ENCODE measurements at regions not wholly inside any gene's neighbourhood (a gene's known extent, or its start where the extent isn't known, plus 50 kb on each side); places are given as distances from the start of the nearest gene placed in this dataset.
"Not testable (repeated sequence)": the region's sequence is repeated elsewhere in the genome, so short reads cannot be mapped to it uniquely, and the experiment has no call there.

GRCh38 chr2:185274718-185275484 is 463.7 kb upstream of the FSIP2 start:
- Histone ChIP-seq H4K20me1 (ENCODE audit: low read depth) (no peaks in the 10 kb centered on the region), H3K4me1 (no peaks in the 10 kb centered on the region), H3K4me2 (no peak overlapping the region), H3K27ac (no peak overlapping the region), H3F3A (ENCODE audit: low read depth) (no peaks in the 10 kb centered on the region), H2AFZ (replicated peaks) (peak overlapping the region; percentile 51), H3K9me3 (ENCODE audit: low read depth) (no peaks in the 10 kb centered on the region), H3K4me3 (no peak overlapping the region), H3K79me2 (ENCODE audit: low read depth) (no peaks in the 10 kb centered on the region), H3K36me3 (no peaks in the 10 kb centered on the region), H3K9ac (no peak overlapping the region), H3K27me3 (no peaks in the 10 kb centered on the region)
- no peak for DNase-seq (ENCODE audit: low spot score)
- Mint-ChIP-seq H3K27me3 (ENCODE audit: insufficient read depth, low read depth) (no peaks in the 10 kb centered on the region), H3K4me1 (peaks cover 3% of the 10 kb centered on the region), H3K4me3 (no peak overlapping the region), H3K27ac (no peak overlapping the region), H3K36me3 (no peaks in the 10 kb centered on the region), H3K9me3 (no peaks in the 10 kb centered on the region)
- TF ChIP-seq EZH2 (IDR thresholded peaks at IDR 0.05): no peak
- TF ChIP-seq, protein P1, sequence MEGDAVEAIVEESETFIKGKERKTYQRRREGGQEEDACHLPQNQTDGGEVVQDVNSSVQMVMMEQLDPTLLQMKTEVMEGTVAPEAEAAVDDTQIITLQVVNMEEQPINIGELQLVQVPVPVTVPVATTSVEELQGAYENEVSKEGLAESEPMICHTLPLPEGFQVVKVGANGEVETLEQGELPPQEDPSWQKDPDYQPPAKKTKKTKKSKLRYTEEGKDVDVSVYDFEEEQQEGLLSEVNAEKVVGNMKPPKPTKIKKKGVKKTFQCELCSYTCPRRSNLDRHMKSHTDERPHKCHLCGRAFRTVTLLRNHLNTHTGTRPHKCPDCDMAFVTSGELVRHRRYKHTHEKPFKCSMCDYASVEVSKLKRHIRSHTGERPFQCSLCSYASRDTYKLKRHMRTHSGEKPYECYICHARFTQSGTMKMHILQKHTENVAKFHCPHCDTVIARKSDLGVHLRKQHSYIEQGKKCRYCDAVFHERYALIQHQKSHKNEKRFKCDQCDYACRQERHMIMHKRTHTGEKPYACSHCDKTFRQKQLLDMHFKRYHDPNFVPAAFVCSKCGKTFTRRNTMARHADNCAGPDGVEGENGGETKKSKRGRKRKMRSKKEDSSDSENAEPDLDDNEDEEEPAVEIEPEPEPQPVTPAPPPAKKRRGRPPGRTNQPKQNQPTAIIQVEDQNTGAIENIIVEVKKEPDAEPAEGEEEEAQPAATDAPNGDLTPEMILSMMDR (IDR thresholded peaks at IDR 0.05): no peak
- TF ChIP-seq EZH2phosphoT487 (IDR thresholded peaks at IDR 0.05): no peak

DNA sequence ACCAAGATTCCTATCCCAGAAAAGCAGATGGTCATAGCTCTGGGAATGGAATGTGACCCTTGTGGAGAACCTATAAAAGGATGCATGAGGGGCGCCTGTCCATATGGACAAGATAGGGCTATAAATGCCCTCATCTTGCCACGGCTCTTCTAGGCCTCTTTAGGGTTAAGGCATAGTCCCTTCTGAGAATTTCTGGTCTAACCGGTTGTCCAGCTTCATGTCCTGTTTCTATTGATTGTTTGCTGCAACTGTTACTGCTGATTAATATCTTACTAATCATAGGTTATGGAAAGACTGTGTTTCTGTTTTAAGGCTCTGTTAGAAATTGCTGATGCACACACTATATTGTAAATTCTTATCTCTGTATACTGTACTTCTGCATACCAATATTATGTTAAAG is 462.6 kb upstream of the FSIP2 start:
- H3K9me3 ChIP-seq (ENCODE audit: low read depth); H3K4me3 Mint-ChIP-seq; H3K9ac ChIP-seq; H3K4me1 ChIP-seq; H3K27me3 ChIP-seq; H3K36me3 ChIP-seq; H3K79me2 ChIP-seq (ENCODE audit: low read depth); H3F3A ChIP-seq (ENCODE audit: low read depth); H3K27me3 Mint-ChIP-seq (ENCODE audit: insufficient read depth, low read depth); H3K4me1 Mint-ChIP-seq; H3K36me3 Mint-ChIP-seq; H3K4me2 ChIP-seq; H3K27ac Mint-ChIP-seq; H3K27ac ChIP-seq; DNase-seq (ENCODE audit: low spot score); H3K9me3 Mint-ChIP-seq; H2AFZ ChIP-seq (replicated peaks); H4K20me1 ChIP-seq (ENCODE audit: low read depth); H3K4me3 ChIP-seq: not testable (repeated sequence)

GRCh38 chr2:185278761-185279160 is 459.8 kb upstream of the FSIP2 start:
- Histone ChIP-seq H3K36me3 (no peaks in the 10 kb centered on the region), H4K20me1 (ENCODE audit: low read depth) (no peaks in the 10 kb centered on the region), H3K9me3 (ENCODE audit: low read depth) (no peaks in the 10 kb centered on the region), H3K79me2 (ENCODE audit: low read depth) (no peaks in the 10 kb centered on the region), H3K4me2 (no peak overlapping the region), H3K4me1 (no peaks in the 10 kb centered on the region), H3K27me3 (no peaks in the 10 kb centered on the region), H3K9ac (no peak overlapping the region), H3F3A (ENCODE audit: low read depth) (no peaks in the 10 kb centered on the region), H2AFZ (replicated peaks) (no peak overlapping the region), H3K4me3 (no peak overlapping the region), H3K27ac (no peak overlapping the region)
- no peak for DNase-seq (ENCODE audit: low spot score)
- H3K36me3 Mint-ChIP-seq: no peaks in the 10 kb centered on the region
- H3K4me1 Mint-ChIP-seq: peaks cover 3% of the 10 kb centered on the region
- TF ChIP-seq, protein P1 (IDR thresholded peaks at IDR 0.05): no peak
- no peak for TF ChIP-seq EZH2phosphoT487 (IDR thresholded peaks at IDR 0.05)
- TF ChIP-seq EZH2 (IDR thresholded peaks at IDR 0.05): no peak
- H3K9me3 Mint-ChIP-seq: no peaks in the 10 kb centered on the region
- H3K27me3 Mint-ChIP-seq (ENCODE audit: insufficient read depth, low read depth): no peaks in the 10 kb centered on the region
- H3K4me3 Mint-ChIP-seq: no peak overlapping the region
- no peak overlapping the region for H3K27ac Mint-ChIP-seq

DNA sequence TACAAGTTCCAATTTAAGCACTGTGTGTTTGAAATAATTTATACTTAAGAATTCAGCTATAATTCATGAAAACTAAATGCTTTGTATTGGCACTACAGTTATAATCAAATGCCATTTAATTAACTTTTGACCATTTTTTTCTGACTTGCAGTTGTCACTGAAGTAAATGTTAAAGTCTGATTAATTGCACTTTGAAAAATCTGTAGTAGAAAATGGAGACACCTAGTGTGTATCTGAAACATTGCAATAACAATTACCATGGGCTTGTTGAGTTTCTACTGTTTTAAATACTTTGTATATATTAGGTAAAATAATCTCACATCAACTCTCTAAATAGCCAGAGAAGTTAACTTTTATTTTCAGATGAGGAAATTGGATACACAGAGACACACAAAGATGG is 458.6 kb upstream of the FSIP2 start:
- Histone ChIP-seq H3F3A (ENCODE audit: low read depth) (no peaks in the 10 kb centered on the region), H3K9me3 (ENCODE audit: low read depth) (no peaks in the 10 kb centered on the region), H3K27me3 (no peaks in the 10 kb centered on the region), H3K79me2 (ENCODE audit: low read depth) (no peaks in the 10 kb centered on the region), H3K4me2 (no peak overlapping the region), H3K4me3 (no peak overlapping the region), H3K27ac (no peak overlapping the region), H4K20me1 (ENCODE audit: low read depth) (no peaks in the 10 kb centered on the region), H2AFZ (replicated peaks) (no peak overlapping the region), H3K36me3 (no peaks in the 10 kb centered on the region), H3K4me1 (no peaks in the 10 kb centered on the region), H3K9ac (no peak overlapping the region)
- DNase-seq (ENCODE audit: low spot score): no peak
- Mint-ChIP-seq H3K4me3 (no peak overlapping the region), H3K9me3 (no peaks in the 10 kb centered on the region), H3K4me1 (peaks cover 3% of the 10 kb centered on the region), H3K36me3 (no peaks in the 10 kb centered on the region), H3K27ac (no peak overlapping the region), H3K27me3 (ENCODE audit: insufficient read depth, low read depth) (no peaks in the 10 kb centered on the region)
- TF ChIP-seq, protein P1 (IDR thresholded peaks at IDR 0.05): peak; percentile 69
- TF ChIP-seq EZH2phosphoT487 (IDR thresholded peaks at IDR 0.05): no peak
- no peak for TF ChIP-seq EZH2 (IDR thresholded peaks at IDR 0.05)
